ENCODE measurements at regions not wholly inside any gene's neighbourhood (a gene's known extent, or its start where the extent isn't known, plus 50 kb on each side); places are given as distances from the start of the nearest gene placed in this dataset.

GRCh38 chr10:107611115-107611514 is 446.6 kb upstream of the SORCS1 start:
- no peak for TF ChIP-seq CTCF (conservative IDR thresholded peaks at IDR 0.05; ENCODE audit: control insufficient read depth, insufficient read depth, low read depth, low read length)
- no peak overlapping the region for H3K4me3 ChIP-seq (ENCODE audit: control insufficient read depth, low read depth, low read length)
- DNase-seq (ENCODE audit: low read depth): no peak

- peak; percentile 1 for DNase-seq (ENCODE audit: low read depth)
- no peak for TF ChIP-seq CTCF (conservative IDR thresholded peaks at IDR 0.05; ENCODE audit: control insufficient read depth, insufficient read depth, low read depth, low read length)
These were observed 424.6 kb upstream of the SORCS1 start for GRCh38 chr10:107589081-107589480.

GRCh38 chr10:107585630-107586029 is 421.1 kb upstream of the SORCS1 start:
- no peak overlapping the region for H3K4me3 ChIP-seq (ENCODE audit: control insufficient read depth, low read depth, low read length)
- TF ChIP-seq CTCF (conservative IDR thresholded peaks at IDR 0.05; ENCODE audit: control insufficient read depth, insufficient read depth, low read depth, low read length): no peak
- DNase-seq (ENCODE audit: low read depth): no peak

More at GRCh38 chr10:107589081-107589480, 424.6 kb upstream of the SORCS1 start:
- H3K4me3 ChIP-seq (ENCODE audit: control insufficient read depth, low read depth, low read length): no peak overlapping the region

- no peak for DNase-seq (ENCODE audit: low read depth)
- TF ChIP-seq CTCF (conservative IDR thresholded peaks at IDR 0.05; ENCODE audit: control insufficient read depth, insufficient read depth, low read depth, low read length): no peak
- H3K4me3 ChIP-seq (ENCODE audit: control insufficient read depth, low read depth, low read length): no peak overlapping the region
These were observed 419.5 kb upstream of the SORCS1 start for GRCh38 chr10:107583974-107584373.

GRCh38 chr10:107579970-107580369 is 415.5 kb upstream of the SORCS1 start:
- DNase-seq (ENCODE audit: low read depth): peak; percentile 2
- no peak for TF ChIP-seq CTCF (conservative IDR thresholded peaks at IDR 0.05; ENCODE audit: control insufficient read depth, insufficient read depth, low read depth, low read length)

GRCh38 chr10:107577221-107577620 is 412.7 kb upstream of the SORCS1 start:
- no peak for TF ChIP-seq CTCF (conservative IDR thresholded peaks at IDR 0.05; ENCODE audit: control insufficient read depth, insufficient read depth, low read depth, low read length)
- DNase-seq (ENCODE audit: low read depth): no peak
- H3K4me3 ChIP-seq (ENCODE audit: control insufficient read depth, low read depth, low read length): no peak overlapping the region

More at GRCh38 chr10:107579970-107580369, 415.5 kb upstream of the SORCS1 start:
- no peak overlapping the region for H3K4me3 ChIP-seq (ENCODE audit: control insufficient read depth, low read depth, low read length)

- DNase-seq (ENCODE audit: low read depth): no peak
- H3K4me3 ChIP-seq (ENCODE audit: control insufficient read depth, low read depth, low read length): no peak overlapping the region
- no peak for TF ChIP-seq CTCF (conservative IDR thresholded peaks at IDR 0.05; ENCODE audit: control insufficient read depth, insufficient read depth, low read depth, low read length)
These were observed 412.2 kb upstream of the SORCS1 start for GRCh38 chr10:107576746-107577145.

Data from fibroblast of mammary gland (primary cell).